ENCODE measurements at regions not wholly inside any gene's neighbourhood (a gene's known extent, or its start where the extent isn't known, plus 50 kb on each side); places are given as distances from the start of the nearest gene placed in this dataset.
"Not testable (repeated sequence)": the region's sequence is repeated elsewhere in the genome, so short reads cannot be mapped to it uniquely, and the experiment has no call there.

DNA sequence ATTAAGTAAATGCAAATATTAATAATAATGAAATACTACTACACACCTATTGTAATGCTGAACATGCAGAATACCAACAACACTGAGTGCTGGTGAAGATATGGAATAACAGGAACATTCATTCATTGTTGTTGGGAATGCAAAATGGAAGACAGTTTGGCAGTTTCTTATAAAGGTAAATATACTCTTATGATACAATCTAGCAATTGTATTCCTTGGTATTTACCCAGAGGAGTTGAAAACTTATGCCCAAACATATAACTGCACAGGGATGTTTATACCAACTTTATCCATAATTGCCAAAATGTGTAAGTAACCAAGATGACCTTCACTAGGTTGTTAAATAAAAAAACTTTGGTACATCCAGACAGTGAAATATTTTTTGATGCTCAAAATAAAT, 636.8 kb downstream of the PRR16 start:
- H3K4me3 ChIP-seq (ENCODE audit: low read depth, low read length) = no peak overlapping the region
- no peak for DNase-seq (ENCODE audit: low read depth)
- TF ChIP-seq, protein P1, sequence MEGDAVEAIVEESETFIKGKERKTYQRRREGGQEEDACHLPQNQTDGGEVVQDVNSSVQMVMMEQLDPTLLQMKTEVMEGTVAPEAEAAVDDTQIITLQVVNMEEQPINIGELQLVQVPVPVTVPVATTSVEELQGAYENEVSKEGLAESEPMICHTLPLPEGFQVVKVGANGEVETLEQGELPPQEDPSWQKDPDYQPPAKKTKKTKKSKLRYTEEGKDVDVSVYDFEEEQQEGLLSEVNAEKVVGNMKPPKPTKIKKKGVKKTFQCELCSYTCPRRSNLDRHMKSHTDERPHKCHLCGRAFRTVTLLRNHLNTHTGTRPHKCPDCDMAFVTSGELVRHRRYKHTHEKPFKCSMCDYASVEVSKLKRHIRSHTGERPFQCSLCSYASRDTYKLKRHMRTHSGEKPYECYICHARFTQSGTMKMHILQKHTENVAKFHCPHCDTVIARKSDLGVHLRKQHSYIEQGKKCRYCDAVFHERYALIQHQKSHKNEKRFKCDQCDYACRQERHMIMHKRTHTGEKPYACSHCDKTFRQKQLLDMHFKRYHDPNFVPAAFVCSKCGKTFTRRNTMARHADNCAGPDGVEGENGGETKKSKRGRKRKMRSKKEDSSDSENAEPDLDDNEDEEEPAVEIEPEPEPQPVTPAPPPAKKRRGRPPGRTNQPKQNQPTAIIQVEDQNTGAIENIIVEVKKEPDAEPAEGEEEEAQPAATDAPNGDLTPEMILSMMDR (conservative IDR thresholded peaks at IDR 0.05; ENCODE audit: low read depth, low read length) = no peak

DNA sequence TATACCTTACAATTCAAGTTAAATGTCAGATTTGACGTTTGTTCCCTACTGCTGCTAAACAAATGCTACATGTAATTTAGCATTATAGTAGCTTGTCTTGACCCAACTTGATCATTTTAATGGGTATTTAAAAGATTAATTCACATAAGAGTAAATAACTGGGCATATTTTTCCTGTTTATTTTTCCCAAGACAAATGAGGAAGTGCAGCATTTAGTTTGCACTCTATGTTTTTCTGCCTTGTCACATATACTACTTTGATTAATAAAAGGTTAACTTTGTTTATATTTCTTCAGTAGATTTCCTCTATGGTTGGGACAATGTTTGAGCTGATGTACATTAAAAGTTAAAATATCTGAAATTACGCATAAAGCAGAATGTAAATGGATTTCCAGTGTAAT, 641.8 kb downstream of the PRR16 start:
- DNase-seq (ENCODE audit: low read depth) = no peak
- TF ChIP-seq, protein P1 (conservative IDR thresholded peaks at IDR 0.05; ENCODE audit: low read depth, low read length) = no peak

DNA sequence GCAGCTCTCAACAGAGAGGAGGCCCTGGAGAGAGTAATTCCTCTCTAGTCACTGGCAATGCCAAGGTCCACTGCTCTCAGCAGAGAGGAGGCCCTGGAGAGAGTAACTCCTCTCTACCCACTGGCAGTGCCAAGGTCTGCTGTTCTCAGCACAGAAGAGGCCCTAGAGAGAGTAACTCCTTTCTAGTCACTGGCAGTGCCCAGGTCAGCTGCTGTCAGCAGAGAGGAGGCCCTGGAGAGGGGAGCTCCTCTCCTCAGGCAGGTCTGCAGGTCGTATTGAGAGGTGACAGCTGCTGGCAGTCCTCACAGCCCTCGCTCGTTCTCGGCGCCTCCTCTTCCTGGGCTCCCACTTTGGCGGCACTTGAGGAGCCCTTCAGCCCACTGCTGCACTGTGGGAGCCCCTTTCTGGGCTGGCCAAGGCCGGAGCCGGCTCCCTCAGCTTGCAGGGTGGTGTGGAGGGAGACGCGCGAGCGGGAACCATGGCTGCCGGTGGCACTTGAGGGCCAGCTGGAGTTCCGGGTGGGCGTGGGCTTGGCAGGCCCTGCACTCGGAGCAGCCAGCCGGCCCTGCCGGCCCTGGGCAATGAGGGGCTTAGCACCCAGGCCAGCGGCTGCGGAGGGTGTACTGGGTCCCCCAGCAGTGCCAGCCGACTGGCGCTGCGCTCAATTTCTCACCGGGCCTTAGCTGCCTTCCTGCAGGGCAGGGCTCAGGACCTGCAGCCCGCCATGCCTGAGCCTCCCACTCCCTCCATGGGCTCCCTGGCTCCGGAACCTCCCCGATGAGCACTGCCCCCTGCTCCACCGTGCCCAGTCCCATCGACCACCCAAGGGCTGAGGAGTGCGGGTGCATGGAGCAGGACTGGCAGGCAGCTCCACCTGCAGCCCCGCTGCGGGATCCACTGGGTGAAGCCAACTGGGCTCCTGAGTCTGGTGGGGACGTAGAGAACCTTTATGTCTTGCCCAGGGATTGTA, 642.9 kb downstream of the PRR16 start:
- not testable (repeated sequence) for H3K4me3 ChIP-seq (ENCODE audit: low read depth, low read length); DNase-seq (ENCODE audit: low read depth)

More for the DNA sequence above, 641.8 kb downstream of the PRR16 start:
- H3K4me3 ChIP-seq (ENCODE audit: low read depth, low read length) = no peak overlapping the region

- DNase-seq (ENCODE audit: low read depth) = no peak
- TF ChIP-seq, protein P1 (conservative IDR thresholded peaks at IDR 0.05; ENCODE audit: low read depth, low read length) = no peak
- no peak overlapping the region for H3K4me3 ChIP-seq (ENCODE audit: low read depth, low read length)
These were observed 644.6 kb downstream of the PRR16 start for GRCh38 chr5:121108725-121109124.

GRCh38 chr5:121109817-121110216, 645.7 kb downstream of the PRR16 start:
- H3K4me3 ChIP-seq (ENCODE audit: low read depth, low read length) = no peak overlapping the region
- no peak for DNase-seq (ENCODE audit: low read depth)
- TF ChIP-seq, protein P1 (conservative IDR thresholded peaks at IDR 0.05; ENCODE audit: low read depth, low read length) = no peak

DNA sequence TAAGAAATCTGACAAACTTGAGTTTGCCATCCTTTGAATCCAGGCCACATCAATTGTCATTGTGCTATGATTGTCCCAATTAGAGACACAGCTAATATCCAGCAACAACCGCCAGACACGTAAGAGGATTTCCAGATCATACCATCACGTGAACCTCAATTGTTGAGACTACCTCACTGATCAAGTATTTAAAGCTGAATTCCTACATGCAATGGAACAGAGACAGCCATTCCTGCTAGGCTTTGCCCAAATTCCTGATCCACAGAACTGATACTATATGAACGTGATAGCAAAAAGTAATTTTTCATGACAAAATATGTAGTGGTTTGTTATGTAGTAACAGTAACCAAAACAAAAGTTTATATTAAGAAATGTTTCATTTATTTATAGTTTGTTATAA, 657.7 kb downstream of the PRR16 start:
- DNase-seq (ENCODE audit: low read depth) = no peak
- no peak overlapping the region for H3K4me3 ChIP-seq (ENCODE audit: low read depth, low read length)
- TF ChIP-seq, protein P1 (conservative IDR thresholded peaks at IDR 0.05; ENCODE audit: low read depth, low read length) = no peak

DNA sequence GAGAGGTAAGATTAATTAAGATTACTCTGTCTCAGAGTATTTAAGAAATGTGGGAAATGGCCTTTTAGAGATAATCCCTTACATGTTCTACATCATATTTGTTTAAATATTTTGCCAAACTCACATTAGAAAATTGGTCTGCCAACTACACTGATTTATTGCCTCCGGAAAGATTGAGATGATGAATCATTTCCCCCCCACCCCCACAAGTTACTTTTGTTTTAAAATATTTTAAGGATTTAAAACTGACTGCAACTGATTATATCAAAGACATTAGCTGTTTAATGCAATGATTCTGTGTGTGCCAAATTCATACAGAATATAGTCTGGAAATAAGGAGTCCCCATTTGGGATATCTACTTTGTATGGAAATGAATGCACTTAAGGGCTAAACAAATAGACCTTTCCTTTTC, 674.4 kb downstream of the PRR16 start:
- TF ChIP-seq, protein P1 (conservative IDR thresholded peaks at IDR 0.05; ENCODE audit: low read depth, low read length) = no peak
- DNase-seq (ENCODE audit: low read depth) = no peak
- H3K4me3 ChIP-seq (ENCODE audit: low read depth, low read length) = no peak overlapping the region

Data from choroid plexus epithelial cell (primary cell).